Dermis blood vessel endothelial cell (primary cell): ENCODE measurements at regions not wholly inside any gene's neighbourhood (a gene's known extent, or its start where the extent isn't known, plus 50 kb on each side); places are given as distances from the start of the nearest gene placed in this dataset.
A peak's percentile ranks its signal among the peaks of the same experiment; 100 is the strongest.

Source experiments
- DNase-seq: peaks from one replicate; pipeline ENCODE4 v3.0.0; 2010

DNA sequence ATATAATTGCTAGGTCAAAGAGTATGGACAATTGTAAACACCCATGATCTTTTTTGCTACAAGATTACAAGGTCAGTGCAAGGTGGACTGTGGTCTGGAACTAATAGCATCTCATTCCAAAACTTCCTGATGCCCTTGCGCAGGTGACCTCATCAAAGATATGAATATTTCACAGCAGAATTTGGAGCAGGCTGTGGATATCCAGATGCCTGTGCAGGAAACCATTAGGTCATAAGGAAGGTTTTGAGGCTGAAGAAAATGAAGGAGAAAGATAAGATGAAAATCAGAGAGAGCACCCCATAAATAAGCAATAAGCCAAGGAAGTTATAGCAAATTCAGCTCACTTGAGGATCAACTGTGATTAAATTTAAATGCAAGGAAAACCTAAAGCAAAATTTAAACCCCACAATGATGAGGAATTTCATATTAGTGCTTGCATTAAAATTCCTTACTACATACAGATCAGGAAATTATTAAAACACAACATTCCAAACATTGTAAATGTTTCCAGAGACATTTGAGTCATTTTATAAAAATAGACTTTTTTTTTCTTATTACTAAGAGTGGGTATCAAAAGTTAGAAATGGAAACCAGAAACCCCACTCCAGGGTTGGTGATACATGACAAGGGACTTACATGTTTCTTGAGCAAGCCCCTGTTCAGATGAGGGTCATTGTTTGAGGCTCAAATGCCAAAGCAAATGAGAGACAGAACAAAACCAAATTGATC lies 100.7 kb upstream of the FAM9C start:
- DNase-seq: peak; percentile 52

DNA sequence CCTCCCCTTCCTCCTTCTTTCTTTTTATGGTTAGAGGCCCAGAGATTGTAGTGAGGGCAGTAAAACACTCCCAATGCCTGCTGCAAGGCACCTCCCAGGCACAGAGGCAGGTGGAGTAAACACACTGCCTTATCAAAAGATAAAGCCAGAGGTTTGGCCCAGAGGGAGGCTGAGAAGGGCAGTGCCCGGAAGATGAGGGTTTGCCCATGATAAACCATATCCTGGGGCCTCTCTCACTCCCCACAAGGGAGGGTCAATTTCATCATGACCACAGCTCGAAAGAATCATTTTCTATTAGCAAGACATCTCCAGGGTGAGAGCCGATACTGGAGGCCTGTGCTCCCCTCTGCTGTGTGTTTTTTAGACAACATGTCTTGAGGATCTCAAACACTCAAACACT lies 98.5 kb upstream of the FAM9C start:
- no peak for DNase-seq

DNA sequence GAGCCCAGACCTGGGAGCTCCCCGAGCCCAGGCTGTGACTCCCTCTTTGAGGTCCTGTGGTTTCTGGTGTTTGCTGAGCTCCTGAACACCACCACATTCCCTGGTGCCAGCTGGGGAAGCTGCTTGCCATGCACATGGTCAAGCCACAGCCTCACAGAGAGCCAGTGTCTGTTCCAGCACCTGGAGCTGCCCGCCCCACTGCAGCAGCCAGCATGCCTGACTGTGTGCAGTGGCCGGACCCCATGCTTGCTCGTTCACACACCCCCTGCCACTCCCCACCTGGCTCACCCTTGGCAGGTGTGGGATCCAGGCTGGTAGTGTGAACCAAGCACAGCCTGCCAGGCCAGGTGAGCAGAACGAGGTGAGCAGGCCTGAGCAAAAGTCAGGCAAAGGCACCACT lies 95.6 kb upstream of the FAM9C start:
- no peak for DNase-seq

DNA sequence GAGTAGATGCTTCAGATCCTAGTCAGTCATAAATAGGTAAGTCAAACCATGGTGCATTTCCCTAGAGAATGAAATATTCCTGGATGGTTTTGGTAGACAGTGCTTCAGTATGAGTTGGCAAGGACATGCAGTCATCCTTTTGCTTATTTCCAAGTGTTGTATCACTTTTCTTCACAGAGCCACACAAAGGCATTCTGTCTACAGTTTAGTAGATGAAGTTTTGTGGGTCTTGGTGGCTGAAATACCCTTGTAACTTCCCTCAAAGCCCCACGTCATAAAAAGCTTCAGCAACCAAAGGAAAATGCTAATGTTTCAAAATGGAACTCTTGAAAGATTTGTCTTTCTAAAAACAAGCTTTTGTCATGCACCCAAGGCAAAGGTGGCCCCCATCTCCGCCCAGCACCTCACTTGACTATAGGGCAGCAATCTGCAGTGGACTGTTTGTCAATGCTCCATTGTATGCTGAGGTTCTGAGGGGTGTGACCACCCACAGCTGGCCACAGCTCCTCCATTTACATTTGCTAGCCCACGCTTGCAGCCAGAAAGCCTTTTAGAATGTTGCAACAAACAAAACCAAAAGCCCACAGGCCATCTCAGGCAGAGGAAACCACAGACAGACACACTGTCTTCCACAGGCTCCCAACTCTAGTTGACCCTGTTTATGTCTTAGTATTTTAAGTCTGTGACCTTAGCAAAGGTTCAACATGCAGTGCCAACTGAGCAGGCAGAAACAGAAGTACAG lies 87.1 kb upstream of the FAM9C start:
- no peak for DNase-seq

DNA sequence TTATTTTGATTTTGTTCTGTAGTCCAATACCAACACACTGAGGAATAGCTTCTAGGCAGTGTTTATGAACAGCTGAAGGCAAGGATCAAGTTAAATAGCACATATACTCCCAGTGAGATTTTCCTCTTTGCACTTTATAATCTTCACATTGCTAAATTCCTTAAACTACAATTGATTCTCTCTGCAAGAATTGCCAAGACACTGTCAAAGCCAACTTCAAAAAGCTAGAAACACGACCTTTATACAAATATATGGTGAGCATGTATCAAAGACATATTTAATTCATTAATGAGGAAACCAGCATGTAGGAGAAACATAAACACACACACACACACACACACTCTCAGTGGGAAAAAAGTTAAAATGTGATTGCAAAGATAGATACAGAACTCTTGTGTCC lies 86.4 kb upstream of the FAM9C start:
- no peak for DNase-seq

DNA sequence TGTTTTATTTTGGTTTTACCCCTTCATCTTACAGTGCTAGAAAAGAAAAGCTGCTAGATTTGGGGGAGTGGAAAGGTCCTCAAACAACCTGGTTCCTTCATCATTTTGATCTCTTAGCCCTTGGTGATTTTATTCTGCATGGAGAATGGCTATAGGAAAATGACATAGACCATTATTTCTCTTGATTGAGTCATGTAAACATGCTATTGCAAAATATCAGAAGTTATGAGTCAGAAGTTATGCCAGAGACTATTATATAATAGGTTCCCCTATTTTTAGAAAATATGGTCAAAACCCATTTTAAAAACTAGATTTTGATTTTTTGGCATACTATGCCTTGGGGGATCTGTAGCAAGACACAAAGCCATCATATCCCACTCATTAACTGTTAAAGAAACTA lies 83.7 kb upstream of the FAM9C start:
- DNase-seq: peak; percentile 37

DNA sequence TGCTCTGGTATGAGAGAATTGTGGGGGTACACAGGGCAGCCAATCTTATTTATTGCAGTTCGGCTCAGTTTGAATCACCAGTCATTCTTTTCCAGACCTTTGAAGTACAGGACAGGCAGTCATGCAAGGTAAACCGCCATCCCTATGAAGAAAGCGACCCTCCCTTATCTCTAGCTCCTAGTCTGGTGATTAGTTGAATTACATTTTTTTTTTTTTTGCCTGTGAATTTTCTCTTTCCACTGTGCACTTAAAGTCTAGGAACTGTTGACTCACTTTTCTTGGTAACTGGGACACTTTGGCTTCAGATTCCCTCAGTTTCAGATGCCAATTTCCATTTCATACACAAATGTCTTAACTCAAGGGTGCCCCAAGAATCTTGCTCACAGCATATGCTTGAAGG lies 82.4 kb upstream of the FAM9C start:
- no peak for DNase-seq

DNA sequence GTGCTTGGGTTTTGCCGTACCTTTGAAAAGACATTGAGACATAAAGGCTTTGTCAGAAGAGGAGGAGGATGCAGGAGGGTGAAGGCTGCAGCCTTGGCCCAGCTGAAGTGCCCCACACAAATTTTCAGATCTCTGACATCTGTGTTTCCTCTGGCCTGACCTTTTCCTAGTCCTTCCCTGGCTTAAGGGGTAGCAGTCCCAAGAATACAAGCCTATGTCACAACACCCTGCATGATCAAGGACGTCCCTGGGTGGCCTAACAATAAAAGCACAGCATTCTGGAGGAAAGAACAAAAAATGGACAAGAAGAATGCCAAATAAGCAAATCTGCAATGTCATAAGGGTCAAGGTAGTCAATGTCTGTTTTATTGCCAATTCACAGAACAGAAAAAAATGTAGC lies 80.8 kb upstream of the FAM9C start:
- DNase-seq: no peak

DNA sequence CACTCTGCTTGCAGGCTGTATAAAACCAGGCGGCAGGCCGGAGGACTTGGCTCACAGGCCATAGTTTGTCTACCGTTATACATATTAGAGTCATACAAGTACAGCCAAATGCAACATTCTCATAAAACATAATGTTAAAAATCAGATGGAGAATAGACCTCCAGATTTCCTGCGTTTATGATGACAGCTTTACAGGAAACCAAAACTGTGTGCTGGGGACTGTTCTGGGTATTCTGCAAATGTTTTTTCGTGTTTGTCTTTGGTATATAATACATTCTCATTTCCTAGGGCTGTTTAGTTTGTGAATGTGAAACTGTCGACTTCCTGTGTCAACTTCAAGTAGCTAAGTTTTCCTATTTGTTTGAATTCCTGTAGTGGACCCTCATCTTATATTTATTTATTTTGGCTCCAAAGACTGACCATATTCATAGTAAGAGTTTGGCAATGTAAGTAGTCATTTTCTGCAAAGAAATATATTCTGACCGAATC lies 79.5 kb upstream of the FAM9C start:
- peak; percentile 88 for DNase-seq

DNA sequence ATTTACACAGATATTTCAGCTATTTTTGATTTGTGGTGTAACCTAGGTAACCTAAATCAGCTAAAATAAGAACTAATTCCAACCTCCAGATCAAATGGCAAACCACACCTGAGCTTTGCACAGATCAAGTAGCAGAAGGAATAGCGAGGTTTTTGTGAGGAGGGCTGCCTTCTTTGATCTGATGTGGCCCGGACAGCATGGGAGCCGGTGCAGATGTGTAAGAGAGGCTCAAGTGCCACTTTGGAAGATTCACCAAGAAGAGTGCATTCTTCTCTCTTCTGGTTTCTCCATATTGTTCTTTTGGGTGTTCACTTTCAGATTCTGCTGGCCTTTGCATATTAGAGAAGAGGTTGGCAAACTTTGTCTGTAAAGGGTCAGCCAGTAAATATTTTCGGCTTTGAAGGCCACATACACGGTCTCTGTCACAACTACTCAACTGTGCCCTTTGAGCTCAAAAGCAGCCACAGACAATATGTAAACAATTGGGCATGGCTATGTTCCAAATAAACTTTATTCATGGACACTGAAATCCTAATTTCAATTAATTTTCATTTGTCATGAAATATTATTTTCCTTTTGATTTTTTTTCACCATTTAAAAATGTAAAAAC lies 78.9 kb upstream of the FAM9C start:
- DNase-seq: no peak

DNA sequence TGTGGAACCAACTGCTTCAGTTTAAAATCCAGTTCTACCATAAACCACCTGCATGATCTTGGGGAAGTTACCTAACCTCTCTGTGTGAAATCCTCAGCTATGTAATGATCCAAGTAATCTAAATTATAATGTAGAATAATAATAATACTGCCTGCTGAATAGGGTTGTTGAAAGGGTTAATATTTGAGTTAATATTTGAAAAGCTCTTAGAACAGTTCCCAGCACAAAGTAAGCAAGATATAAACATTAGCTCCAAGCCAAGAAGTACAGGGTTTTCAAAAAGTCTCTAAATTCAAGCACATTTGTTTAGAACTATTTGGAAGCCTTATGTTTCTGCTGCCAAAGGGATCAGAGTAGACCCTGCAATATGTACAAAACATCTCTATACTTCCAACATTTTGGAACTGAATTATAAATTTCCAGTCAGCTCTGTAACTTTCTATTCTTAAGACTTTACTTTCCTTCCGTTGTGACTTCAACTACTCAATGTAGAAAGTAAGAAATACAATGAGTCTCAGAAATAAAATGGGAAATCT lies 76.7 kb upstream of the FAM9C start:
- DNase-seq: no peak

DNA sequence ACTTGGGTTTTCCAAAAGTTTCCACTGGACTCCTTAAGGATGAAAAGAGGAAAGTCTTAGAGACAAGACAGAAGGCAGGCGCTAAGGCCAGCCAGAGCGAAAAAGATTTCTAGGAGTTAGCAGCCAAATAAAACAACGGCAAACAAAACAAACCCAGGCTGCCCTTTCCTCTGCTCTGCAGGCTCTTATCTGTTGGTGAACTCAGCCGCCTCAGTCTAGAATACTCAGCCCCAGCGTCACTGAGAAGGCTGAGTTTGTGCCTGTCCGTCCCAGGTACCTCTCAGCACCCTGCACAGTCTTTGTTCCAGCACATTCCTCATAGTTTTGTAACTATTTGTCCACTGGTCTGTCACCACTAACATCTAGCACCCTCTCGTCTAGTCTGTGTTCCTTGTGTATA lies 75.6 kb upstream of the FAM9C start:
- peak; percentile 54 for DNase-seq

DNA sequence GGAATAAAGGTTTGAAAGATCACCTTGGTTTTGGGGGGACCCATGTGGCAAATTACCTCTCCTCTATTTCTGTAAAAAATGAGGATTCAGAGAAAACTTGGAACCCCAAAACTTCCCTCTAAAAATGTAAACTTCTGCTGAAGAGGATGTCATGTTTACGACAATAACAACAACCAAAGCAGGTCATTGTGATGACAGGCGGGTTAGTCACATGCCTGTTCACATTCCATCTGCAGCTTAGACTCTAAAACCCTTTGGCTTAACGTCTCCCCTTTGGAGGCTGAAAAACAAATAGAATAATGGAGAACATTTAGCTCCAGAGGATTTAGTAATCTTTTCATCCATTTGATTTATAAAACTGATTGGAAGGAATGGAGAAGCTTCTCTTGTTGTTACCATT lies 75.0 kb upstream of the FAM9C start:
- peak; percentile 44 for DNase-seq

DNA sequence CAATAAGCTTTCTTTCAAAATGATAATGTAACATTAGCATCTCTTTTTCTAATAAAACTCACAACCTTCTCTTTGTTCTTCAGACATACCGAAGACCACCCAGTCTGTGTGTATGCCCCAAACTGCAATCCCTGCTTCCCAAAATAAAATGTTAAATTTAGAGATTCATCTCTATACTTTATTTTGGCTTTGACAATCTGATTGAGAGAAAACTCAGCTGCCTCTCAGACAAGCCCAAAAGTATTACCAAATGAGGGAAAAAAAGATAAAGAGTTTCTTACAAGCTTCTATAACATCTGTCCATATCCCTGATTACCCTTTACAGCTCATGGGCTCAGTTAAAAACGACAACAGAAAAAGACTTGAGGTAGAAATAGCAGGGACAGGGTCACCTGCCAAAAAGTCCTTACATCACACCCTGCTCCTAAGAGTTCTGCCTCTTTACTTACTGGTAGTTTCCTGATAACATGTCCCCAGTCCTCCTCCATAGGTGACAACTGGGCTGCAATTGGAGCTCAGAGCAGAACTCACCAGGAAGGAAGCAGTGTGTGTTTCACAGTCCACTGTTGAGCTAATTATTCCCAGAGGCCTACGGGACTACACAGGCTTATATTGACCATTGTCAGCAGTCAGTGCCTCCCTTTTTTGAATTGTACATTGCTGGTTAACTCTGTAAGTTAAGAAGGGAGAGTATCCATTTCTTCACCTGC lies 70.9 kb upstream of the FAM9C start:
- DNase-seq: no peak

DNA sequence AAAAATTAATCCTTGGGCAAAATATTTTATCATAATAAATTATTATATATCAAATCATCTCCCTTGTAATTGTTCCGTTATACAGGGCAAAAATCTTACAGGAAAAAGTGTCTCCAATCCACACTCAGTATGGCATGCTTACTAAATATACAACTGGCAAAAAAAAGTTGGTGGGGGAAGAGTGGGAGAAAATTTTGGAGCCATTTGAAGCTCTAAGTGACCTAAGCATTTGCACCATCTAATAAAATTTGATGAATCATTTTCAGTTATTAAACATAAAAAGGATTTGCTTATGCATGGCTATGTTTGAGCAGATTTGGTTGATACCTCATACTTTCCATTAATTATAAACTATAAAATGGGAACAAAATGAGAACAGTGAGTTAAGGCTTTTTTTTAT lies 68.1 kb upstream of the FAM9C start:
- no peak for DNase-seq

DNA sequence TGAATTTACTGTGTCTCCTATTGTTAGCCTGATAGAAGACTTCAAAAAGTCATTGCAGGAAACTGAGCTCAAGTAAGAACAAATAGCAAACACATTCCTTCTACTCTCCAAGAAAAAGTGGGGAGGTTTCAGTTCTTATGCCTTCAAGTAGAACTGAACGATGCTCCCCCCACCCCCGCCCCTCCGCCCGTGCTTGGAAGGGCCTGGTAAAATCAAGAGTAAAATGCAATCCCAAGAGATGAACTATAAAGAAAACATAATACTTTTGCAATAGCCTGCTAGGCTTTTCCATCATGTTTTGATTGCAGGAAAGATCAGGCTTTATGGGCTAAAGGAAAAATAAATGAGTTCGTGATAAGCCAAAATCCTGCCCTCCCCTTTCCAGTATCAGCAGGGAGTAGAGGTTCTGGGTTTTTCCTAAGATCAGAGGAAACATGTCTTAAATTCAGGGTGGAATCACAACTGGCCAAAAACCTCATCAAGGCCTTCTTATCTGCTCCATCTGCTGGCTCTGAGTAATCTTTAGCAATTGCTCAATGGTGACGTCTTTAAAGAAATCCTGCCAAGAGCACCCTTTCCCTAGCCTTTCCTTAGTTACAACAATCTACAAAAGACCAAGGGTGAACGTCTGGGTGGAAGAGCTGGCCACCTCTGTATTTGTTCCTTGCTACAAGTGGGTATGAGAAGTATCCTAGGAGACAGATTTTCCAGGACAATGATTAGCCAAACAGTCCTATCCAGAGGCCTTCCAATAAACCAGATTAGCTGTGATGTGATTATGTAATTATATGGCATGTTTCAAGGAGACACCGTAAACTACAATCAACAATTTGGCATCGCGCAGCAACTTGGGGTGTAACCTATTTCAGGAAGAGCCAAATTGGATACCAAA lies 66.3 kb upstream of the FAM9C start:
- DNase-seq: peak; percentile 92

DNA sequence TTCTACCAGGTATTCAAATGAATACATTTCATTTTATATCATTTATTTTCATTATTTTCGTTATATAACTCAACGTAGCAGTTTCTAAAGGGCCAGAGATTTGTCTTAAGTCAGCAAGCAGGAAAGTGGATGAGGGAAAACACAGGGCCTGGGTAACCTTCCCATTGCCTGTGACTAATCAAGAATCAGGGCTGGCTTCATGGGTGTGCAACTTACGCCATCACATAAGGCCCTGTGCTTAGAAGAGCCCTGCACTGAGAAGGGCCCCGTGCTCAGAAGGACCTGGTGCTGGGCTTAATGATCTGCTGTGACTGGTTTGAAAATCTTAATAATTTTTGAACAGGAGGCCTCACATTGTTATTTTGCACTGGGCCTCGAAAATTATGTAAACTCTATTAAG lies 65.4 kb upstream of the FAM9C start:
- peak; percentile 50 for DNase-seq

DNA sequence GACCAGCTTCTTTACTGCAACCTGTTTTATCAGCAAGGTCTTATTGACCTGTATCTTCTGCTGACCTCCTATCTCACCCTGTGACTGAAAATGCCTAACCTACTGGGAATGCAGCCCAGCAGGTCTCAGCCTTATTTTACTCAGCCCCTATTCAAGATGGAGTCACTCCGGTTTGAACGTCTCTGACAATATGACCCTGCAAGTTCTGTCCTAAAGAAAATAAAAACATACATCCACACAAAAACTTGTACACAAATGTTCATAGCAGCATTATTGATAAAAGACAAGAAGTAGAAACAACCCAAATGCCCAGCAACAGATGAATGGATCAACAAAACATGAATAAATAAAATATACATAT lies 59.5 kb upstream of the FAM9C start:
- no peak for DNase-seq

DNA sequence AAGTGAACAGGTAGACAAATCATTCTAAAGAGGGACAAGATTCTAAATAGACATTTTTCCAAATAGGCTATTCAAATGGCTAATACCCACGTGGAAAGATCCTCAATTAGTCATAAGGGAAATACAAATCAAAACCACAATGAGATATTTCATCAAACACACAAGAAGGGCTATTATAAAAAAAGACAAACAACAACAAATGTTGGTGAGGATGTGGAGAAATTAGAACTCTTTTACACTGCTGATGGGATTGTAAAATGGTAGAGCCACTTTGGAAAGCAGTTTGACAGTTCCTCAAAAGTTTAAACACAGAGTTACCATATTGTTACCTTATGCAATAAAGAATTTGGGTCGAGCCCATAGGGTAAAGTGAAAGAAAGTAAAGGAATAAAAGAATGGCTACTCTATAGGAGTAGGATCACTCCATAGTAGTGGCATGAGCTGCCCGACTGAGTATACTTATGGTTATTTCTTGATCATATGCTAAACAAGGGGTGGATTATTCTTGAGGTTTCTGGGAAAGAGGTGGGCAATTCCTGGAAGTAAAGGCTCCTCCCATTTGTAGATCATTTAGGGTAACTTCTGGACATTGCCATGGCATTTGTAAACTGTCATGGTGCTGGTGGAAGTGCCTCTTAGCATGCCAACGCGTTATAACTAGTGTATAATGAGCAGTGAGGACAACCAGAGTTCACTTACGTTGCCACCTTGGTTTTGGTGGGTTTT lies 58.9 kb upstream of the FAM9C start:
- no peak for DNase-seq

DNA sequence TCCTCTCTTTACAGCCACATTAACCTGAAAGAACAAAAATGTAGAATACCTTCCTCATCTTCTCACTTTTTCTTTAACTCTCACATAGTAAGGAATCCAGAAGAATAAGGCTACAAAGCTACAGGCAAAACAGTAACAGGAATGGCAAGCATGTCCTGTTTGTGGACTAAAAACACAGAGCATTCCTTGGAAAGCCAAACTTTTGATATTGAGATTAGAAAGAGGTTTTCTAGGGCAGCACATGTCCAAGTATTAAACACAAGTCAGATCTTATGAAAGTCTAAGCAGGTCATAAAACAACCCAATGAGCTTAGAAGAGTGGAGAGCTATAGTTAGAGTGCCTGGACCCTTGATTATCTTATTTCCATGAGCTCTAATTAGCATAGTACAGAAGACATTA lies 58.2 kb upstream of the FAM9C start:
- peak; percentile 45 for DNase-seq

DNA sequence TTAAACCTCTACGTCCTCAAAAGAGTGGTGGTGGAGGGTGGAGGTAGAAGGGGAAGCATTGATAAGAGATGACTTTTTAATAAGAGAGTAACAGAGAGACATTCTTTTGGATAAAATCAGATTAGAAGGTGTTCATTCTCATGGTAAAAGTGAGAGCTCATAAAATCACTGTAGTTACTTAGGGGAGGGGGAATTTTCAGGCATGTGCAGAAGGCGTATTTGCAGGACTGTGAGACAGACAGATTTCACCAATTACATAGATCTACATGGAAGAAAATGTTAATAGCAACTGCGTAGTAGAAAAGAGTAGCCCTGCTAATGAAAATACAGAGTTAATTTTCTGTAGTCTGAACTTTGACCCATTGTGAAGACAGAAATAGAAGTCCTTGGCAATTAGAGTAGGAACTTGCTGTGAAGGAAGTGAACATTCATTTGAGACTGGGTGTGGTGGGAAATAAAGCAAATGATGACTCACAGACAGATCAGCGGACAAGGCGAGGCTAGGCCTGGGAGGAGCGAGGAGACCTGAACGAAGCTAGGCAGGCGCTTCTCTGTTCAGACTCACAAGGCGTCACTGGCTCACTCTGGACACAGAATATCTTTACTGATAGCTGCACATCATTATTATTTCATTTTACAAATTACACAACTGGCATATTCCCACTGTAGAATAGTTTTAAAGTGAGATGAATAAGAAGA lies 57.2 kb upstream of the FAM9C start:
- peak; percentile 94 for DNase-seq
